GM23338 (cell line): ENCODE measurements at regions not wholly inside any gene's neighbourhood (a gene's known extent, or its start where the extent isn't known, plus 50 kb on each side); places are given as distances from the start of the nearest gene placed in this dataset.

Source experiments
- EZH2 ChIP-seq: fragments of 200-600 bp; sonication (generic); IDR thresholded peaks from one replicate; pipeline ENCODE4 v1.8.0; 2017; ENCODE audit warnings: antibody characterized with exemption, mild to moderate bottlenecking, low read depth; ENCODE audit not compliant: unreplicated experiment
- POLR2AphosphoS5 ChIP-seq: IDR thresholded peaks from 2 replicates; pipeline ENCODE4 v1.6.1; 2016; ENCODE audit warnings: antibody characterized with exemption, low read depth
- TF ChIP-seq, protein P1 (sequence below), 2 experiments: fragments of 200-600 bp in 1 of 2; sonication (generic) in 1 of 2; conservative IDR thresholded peaks; 2 replicates each; pipeline versions ENCODE4 v1.5.1 to v1.6.1; 2016 to 2017; ENCODE audit warnings: antibody characterized with exemption in 2 of 2, low read depth in 2 of 2, mild to moderate bottlenecking in 2 of 2, moderate library complexity in 1 of 2

DNA sequence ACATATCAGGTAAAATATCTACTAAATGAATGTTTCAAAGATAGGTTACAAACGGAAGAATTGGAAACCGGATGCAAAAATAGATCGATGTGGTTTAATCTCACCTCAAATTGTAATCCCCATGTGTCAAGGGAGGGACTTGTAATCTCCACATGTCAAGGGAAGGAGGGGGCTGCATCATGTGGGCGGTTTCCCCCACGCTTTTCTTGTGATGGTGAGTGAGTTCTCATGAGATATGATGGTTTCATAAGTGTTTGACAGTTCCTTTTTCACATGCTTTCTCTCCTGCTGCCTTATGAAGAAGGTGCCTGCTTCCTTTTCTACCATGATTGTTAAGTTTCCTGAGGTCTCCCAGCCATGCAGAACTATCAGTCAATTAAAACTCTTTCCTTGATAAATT, 408.7 kb upstream of the TMPRSS15 start:
- TF ChIP-seq POLR2AphosphoS5: no peak
- no peak for TF ChIP-seq EZH2
- TF ChIP-seq, protein P1, sequence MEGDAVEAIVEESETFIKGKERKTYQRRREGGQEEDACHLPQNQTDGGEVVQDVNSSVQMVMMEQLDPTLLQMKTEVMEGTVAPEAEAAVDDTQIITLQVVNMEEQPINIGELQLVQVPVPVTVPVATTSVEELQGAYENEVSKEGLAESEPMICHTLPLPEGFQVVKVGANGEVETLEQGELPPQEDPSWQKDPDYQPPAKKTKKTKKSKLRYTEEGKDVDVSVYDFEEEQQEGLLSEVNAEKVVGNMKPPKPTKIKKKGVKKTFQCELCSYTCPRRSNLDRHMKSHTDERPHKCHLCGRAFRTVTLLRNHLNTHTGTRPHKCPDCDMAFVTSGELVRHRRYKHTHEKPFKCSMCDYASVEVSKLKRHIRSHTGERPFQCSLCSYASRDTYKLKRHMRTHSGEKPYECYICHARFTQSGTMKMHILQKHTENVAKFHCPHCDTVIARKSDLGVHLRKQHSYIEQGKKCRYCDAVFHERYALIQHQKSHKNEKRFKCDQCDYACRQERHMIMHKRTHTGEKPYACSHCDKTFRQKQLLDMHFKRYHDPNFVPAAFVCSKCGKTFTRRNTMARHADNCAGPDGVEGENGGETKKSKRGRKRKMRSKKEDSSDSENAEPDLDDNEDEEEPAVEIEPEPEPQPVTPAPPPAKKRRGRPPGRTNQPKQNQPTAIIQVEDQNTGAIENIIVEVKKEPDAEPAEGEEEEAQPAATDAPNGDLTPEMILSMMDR (conservative IDR thresholded peaks at IDR 0.05; ENCODE audit: low read depth in 2 of 2): no peak
